Endothelial cell of umbilical vein (primary cell): ENCODE measurements at regions not wholly inside any gene's neighbourhood (a gene's known extent, or its start where the extent isn't known, plus 50 kb on each side); places are given as distances from the start of the nearest gene placed in this dataset.
A peak's percentile ranks its signal among the peaks of the same experiment; 100 is the strongest.

Experiments
- BruUV-seq: library from RNA; stranded (reverse); fragments of 400-500 nt; replicated peaks from 2 replicates; lab custom pipeline; 2021; lab: Mats Ljungman, UMichigan
- CTCF ChIA-PET: fragments of 300-600, 350-600 bp; sonication (Branson Sonifier 250); formaldehyde crosslinking; loops from one replicate; lab custom pipeline; 2021; ENCODE audit warnings: antibody characterized with exemption, inconsistent platforms; lab: Charles Lee
- POLR2A ChIA-PET: fragments of 300-600, 350-600 bp; sonication (Branson Sonifier 250); formaldehyde crosslinking; loops from one replicate; lab custom pipeline; 2021; ENCODE audit warnings: antibody characterized with exemption, inconsistent platforms; lab: Charles Lee
- DNase-seq: peaks from one replicate; pipeline ENCODE4 v3.0.0-alpha.2; 2011; ENCODE audit warnings: low read depth, low spot score
- FAIRE-seq: peaks from 2 replicates; lab custom pipeline; 2011; peaks lifted over from hg19 to GRCh38; lab: Jason Lieb, UNC
- H2AFZ ChIP-seq: 2 replicates; pipeline ENCODE4 v1.6.0; 2012; ENCODE audit warnings: low read depth, low read length, control low read depth, inconsistent platforms
- H3K27ac ChIP-seq: 2 replicates; pipeline ENCODE4 v1.5.1; 2011; ENCODE audit warnings: low read depth, mild to moderate bottlenecking, control low read depth, low read length, moderate library complexity; ENCODE audit not compliant: insufficient read depth
- H3K27me3 ChIP-seq, 2 experiments: 2 replicates each; pipeline versions ENCODE4 v1.6.0 to v1.6.1; 2011; ENCODE audit warnings: low read length in 2 of 2, mixed read lengths in 1 of 2; ENCODE audit not compliant: control insufficient read depth in 2 of 2, insufficient read depth in 2 of 2
- H3K36me3 ChIP-seq, 2 experiments: 2 replicates in 1 of 2; 3 replicates in 1 of 2; pipeline ENCODE4 v1.5.1; 2011; ENCODE audit warnings: low read length in 2 of 2, mild to moderate bottlenecking in 1 of 2, moderate library complexity in 1 of 2; ENCODE audit not compliant: control insufficient read depth in 2 of 2, insufficient read depth in 2 of 2; ENCODE audit errors: extremely low read depth in 1 of 2
- H3K4me1 ChIP-seq: 3 replicates; pipeline ENCODE4 v1.5.1; 2011; ENCODE audit warnings: mild to moderate bottlenecking, low read length; ENCODE audit not compliant: control insufficient read depth, insufficient read depth; ENCODE audit errors: extremely low read depth
- H3K4me2 ChIP-seq: 2 replicates; pipeline ENCODE4 v1.6.1; 2011; ENCODE audit warnings: low read length, control low read depth, mixed read lengths; ENCODE audit not compliant: insufficient read depth
- H3K4me3 ChIP-seq, 3 experiments: fragments of 200-600 bp in 1 of 3; sonication (generic), shearing (Covaris generic) in 1 of 3; replicated peaks in 1 of 3; 2 replicates each; pipeline ENCODE4 v1.5.1; 2011 to 2016; ENCODE audit warnings: control low read depth in 3 of 3, low read length in 3 of 3, mild to moderate bottlenecking in 2 of 3, inconsistent platforms in 1 of 3, low read depth in 1 of 3, moderate library complexity in 1 of 3; ENCODE audit not compliant: insufficient read depth in 1 of 3
- H3K79me2 ChIP-seq: 2 replicates; pipeline ENCODE4 v1.6.0; 2012; ENCODE audit warnings: low read length, inconsistent platforms; ENCODE audit not compliant: control insufficient read depth, insufficient read depth
- H3K9ac ChIP-seq: replicated peaks from 2 replicates; pipeline ENCODE3; 2011; ENCODE audit warnings: low read length, control low read depth; ENCODE audit not compliant: insufficient read depth; ENCODE audit errors: extremely low read depth
- H3K9me1 ChIP-seq: replicated peaks from 3 replicates; pipeline ENCODE4 v1.6.0; 2011; ENCODE audit warnings: mild to moderate bottlenecking, low read length; ENCODE audit not compliant: control insufficient read depth, insufficient read depth; ENCODE audit errors: extremely low read depth
- H3K9me3 ChIP-seq: replicated peaks from 2 replicates; pipeline ENCODE4 v1.5.1; 2012; ENCODE audit warnings: low read length, inconsistent platforms; ENCODE audit not compliant: control insufficient read depth, insufficient read depth
- H4K20me1 ChIP-seq: replicated peaks from 2 replicates; pipeline ENCODE3; 2011; ENCODE audit warnings: mild to moderate bottlenecking, low read length; ENCODE audit not compliant: control insufficient read depth, insufficient read depth; ENCODE audit errors: extremely low read depth
- GATA2 ChIP-seq: IDR thresholded peaks from 2 replicates; pipeline ENCODE4 v1.7.0; 2011; ENCODE audit warnings: low read depth, mild to moderate bottlenecking, moderate library complexity, mixed read lengths, low read length; ENCODE audit not compliant: insufficient read length, insufficient read depth
- JUN ChIP-seq: IDR thresholded peaks from 2 replicates; pipeline ENCODE4 v1.6.1; 2011; ENCODE audit warnings: borderline replicate concordance, low read depth; ENCODE audit not compliant: insufficient read length, insufficient read depth
- MYC ChIP-seq: IDR thresholded peaks from one replicate; pipeline ENCODE4 v1.6.1; 2011; ENCODE audit warnings: mild to moderate bottlenecking, low read depth, low read length
- POLR2A ChIP-seq: IDR thresholded peaks from 2 replicates; pipeline ENCODE4 v1.6.1; 2012; ENCODE audit warnings: low read depth, mild to moderate bottlenecking, control low read depth, low read length
- POLR2AphosphoS5 ChIP-seq: IDR thresholded peaks from 2 replicates; pipeline ENCODE4 v1.6.1; 2012; ENCODE audit warnings: low read depth, mild to moderate bottlenecking, control low read depth, low read length, moderate library complexity; ENCODE audit not compliant: insufficient read depth
- dilution Hi-C: fragments of 300-500 bp; cut with MboI; formaldehyde crosslinking; loops from one replicate; pipeline ENCODE4 v1.15.0; 2019; ENCODE audit warnings: low sequenced_read_pairs; ENCODE audit not compliant: extremely low pct_ligation_motif_present
- intact Hi-C: fragments of 100-400 bp; cut with micrococcal nuclease; formaldehyde crosslinking; loops from one replicate; pipeline ENCODE4 v1.10.0; 2022
- TF ChIP-seq, protein P1 (sequence below), 2 donors: IDR thresholded peaks; 1 replicate in 1 of 2; 2 replicates in 1 of 2; pipeline ENCODE4 v1.5.1; 2011; ENCODE audit warnings: low read length in 2 of 2, mild to moderate bottlenecking in 2 of 2, moderate library complexity in 2 of 2, control low read depth in 1 of 2, inconsistent platforms in 1 of 2, low read depth in 1 of 2; ENCODE audit not compliant: insufficient read depth in 1 of 2; ENCODE audit errors: extremely low read depth in 1 of 2
- TF ChIP-seq, protein P2 (sequence below): IDR thresholded peaks from 2 replicates; pipeline ENCODE4 v1.6.1; 2011; ENCODE audit not compliant: insufficient read depth, insufficient read length

DNA sequence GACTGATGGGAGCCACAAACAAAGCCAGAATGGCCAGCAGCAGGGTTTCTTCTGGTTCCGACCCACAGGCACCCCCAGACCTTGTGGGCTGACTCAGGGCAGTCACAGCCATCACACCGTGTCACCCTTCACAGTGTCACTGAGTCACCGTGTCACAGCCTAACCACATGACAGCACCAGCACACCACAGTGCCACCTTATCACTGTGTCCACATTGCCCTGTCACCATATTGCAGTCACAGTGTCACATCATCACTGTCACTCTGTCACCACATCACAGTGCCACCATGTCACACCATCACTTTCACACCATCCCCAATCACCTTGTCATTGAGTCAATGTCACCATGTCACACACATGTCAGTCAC lies 77.0 kb downstream of the OAT start:
- no peak for FAIRE-seq
- no peak overlapping the region for H2AFZ ChIP-seq
- H3K27ac ChIP-seq, result no peak overlapping the region

DNA sequence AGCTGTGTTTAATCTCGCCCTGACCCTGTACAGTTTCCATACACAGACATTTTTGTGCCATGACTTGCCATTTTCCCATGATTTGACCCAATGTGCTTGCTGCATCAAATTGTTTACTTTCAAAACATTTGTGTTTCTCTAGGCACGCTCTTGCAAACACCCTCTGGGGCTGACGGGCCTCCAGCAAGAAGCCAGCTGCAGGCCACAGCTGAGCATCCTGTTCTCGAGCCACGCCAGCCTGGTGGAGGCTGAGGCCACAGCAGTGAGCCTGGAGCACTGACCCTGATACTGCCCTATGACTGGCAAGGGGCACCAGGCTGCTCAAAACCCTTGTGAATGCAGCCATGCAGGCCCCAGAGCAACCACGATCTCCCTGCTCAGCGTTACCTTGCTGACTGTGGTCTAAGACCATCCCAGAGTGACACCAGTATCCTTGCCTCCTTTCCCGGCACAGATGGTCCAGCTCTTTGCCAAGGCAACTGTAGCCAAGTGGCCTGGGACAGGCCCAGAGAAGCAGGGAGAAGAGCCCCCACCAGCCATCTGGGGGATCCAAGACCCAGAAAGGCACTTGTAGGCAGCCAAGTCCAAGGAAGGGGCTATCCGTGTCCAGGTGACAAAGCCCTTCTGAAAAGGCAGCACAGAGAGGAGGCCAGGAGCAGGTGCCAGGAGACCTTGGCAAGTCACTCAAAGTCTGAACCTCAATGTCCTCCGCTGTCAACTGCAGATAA lies 78.5 kb downstream of the OAT start:
- Histone ChIP-seq H3K79me2 (no peaks in the 10 kb centered on the region), H3K27me3 (no peaks in the 10 kb centered on the region), H3K9ac (no peak overlapping the region), H3K36me3 (no peaks in the 10 kb centered on the region), H2AFZ (no peak overlapping the region), H3K4me1 (no peaks in the 10 kb centered on the region), H3K9me3 (no peaks in the 10 kb centered on the region), H4K20me1 (no peaks in the 10 kb centered on the region), H3K27ac (no peak overlapping the region), H3K4me3 (no peak overlapping the region), H3K4me2 (no peak overlapping the region), H3K9me1 (no peaks in the 10 kb centered on the region)
- ChIA-PET CTCF (no interaction called here), POLR2A (no interaction called here)
- intact Hi-C loops, result no loop called here
- FAIRE-seq (no peak), DNase-seq (peak; percentile 19)
- TF ChIP-seq JUN (no peak), MYC (no peak), GATA2 (no peak), POLR2A (no peak), POLR2AphosphoS5 (no peak)
- TF ChIP-seq, protein P1, sequence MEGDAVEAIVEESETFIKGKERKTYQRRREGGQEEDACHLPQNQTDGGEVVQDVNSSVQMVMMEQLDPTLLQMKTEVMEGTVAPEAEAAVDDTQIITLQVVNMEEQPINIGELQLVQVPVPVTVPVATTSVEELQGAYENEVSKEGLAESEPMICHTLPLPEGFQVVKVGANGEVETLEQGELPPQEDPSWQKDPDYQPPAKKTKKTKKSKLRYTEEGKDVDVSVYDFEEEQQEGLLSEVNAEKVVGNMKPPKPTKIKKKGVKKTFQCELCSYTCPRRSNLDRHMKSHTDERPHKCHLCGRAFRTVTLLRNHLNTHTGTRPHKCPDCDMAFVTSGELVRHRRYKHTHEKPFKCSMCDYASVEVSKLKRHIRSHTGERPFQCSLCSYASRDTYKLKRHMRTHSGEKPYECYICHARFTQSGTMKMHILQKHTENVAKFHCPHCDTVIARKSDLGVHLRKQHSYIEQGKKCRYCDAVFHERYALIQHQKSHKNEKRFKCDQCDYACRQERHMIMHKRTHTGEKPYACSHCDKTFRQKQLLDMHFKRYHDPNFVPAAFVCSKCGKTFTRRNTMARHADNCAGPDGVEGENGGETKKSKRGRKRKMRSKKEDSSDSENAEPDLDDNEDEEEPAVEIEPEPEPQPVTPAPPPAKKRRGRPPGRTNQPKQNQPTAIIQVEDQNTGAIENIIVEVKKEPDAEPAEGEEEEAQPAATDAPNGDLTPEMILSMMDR (IDR thresholded peaks at IDR 0.05; ENCODE audit: extremely low read depth in 1 of 2, insufficient read depth in 1 of 2, low read depth in 1 of 2, low read length in 2 of 2), result no peak
- TF ChIP-seq, protein P2, sequence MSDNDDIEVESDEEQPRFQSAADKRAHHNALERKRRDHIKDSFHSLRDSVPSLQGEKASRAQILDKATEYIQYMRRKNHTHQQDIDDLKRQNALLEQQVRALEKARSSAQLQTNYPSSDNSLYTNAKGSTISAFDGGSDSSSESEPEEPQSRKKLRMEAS, result no peak
- dilution Hi-C loops, result no loop called here
- no TSS peak for BruUV-seq

More for the DNA sequence above, 77.0 kb downstream of the OAT start:
- Histone ChIP-seq H3K9ac (no peak overlapping the region), H3K9me3 (no peaks in the 10 kb centered on the region), H3K4me3 (no peak overlapping the region), H3K4me2 (no peak overlapping the region), H3K79me2 (no peaks in the 10 kb centered on the region), H3K4me1 (no peaks in the 10 kb centered on the region), H4K20me1 (no peaks in the 10 kb centered on the region), H3K27me3 (no peaks in the 10 kb centered on the region), H3K9me1 (no peaks in the 10 kb centered on the region), H3K36me3 (no peaks in the 10 kb centered on the region)
- POLR2A ChIA-PET, result no interaction called here
- dilution Hi-C loops (no loop called here), intact Hi-C loops (no loop called here)
- DNase-seq, result no peak
- no TSS peak for BruUV-seq
- CTCF ChIA-PET, result no interaction called here
- TF ChIP-seq, protein P1 (IDR thresholded peaks at IDR 0.05; ENCODE audit: extremely low read depth in 1 of 2, insufficient read depth in 1 of 2, low read depth in 1 of 2, low read length in 2 of 2), result no peak
- no peak for TF ChIP-seq POLR2A
- TF ChIP-seq, protein P2, result no peak
